D341Med (cell line): ENCODE measurements at regions not wholly inside any gene's neighbourhood (a gene's known extent, or its start where the extent isn't known, plus 50 kb on each side); places are given as distances from the start of the nearest gene placed in this dataset.

Experiments used
- DNase-seq: peaks from one replicate; pipeline ENCODE4 v3.0.0; 2012; ENCODE audit warnings: low spot score

DNA sequence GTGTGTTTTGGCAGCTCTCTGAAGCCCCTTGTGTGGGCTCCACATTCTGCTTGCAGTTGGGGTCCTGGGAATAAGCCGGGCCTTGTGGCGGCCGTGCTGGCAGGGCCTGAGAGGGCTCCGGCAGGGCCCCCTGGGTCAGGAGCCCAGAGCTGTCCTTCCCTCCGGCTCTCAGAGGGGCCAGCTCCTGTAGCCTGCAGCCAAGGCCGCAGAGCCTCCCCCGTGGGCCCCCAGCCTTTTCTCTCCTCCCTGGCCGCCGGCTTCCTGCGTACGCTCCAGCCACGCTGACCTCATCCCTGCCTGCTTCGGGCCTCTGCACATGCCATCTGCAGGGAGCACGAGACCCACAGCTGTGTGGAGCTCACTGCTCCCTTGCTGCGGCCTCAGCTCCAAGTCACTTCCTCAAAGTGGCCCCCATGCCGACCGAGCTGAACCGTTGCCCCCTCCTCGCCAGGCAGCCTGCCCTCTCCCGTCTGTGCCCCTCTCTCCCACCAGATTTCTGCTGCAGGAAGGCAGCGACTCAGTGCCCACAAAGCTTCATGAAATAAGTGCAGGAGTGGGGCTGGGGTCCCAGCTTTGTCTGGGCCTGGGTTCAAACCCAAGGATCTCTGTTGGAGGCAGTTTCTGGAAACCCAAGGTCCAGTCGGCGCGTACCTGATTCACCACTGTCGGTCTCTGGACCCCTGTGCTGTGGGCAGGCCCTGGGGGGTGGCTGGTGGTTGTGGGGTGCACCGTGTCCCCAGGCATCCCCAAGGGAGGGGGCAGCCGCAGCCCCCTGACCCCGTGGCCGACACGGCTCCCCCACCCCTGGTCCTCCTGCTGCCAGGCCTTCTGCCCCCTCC lies 57.1 kb upstream of the NKX1-1 start:
- peak; percentile 23 for DNase-seq

DNA sequence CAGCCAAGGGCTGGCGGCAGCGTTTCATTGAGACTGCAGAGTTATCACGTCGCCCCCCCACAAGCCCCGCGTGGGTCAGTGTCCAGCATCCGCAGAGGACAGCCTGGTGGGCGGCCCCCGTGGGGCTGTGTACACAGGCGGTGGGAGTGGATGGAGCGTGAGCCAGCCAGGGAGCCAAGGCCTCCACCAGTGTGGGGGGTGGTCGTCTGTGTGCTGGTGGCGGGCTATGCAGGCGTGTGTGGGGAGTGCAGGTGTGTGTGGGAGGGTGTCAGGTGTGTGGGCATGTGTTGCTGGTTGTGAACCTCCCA lies 56.5 kb upstream of the NKX1-1 start:
- DNase-seq, result peak; percentile 35

DNA sequence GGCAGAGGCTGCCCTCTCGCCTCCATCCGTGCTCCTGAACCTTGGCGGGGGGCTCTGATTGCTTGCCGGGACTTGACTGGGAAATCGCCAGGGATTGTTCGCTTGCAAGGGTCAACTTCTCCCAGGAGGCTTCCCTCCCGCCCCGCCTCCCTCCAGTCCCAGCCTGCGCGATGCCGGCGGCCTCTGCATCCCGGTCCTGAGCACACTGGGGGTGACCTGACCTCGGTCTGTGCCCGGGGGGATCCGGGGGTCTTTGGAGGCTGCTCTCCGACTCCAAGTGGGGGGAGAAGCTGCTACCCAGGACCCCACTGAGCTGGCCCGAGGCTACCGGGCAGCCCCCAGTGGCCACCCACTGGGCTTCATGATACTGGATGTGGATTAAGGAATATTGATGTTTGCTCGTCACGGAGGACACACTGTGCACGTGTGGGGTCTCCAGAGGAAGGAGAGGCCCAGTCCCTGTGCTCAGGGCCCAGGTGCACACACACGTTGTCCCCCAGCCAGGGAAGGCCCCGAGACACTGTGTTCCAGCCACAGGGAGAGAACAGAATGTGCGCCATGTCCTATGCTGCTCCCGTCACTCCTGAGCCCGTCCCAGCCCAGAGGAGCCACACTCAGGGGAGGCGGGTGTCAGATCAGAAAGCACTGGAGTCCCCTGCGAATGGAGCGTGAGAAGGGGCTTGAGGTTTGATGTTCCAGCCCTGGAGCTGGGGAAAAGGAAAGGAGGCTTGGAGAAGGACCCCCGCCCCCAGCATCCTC lies 55.9 kb upstream of the NKX1-1 start:
- peak; percentile 23 for DNase-seq

DNA sequence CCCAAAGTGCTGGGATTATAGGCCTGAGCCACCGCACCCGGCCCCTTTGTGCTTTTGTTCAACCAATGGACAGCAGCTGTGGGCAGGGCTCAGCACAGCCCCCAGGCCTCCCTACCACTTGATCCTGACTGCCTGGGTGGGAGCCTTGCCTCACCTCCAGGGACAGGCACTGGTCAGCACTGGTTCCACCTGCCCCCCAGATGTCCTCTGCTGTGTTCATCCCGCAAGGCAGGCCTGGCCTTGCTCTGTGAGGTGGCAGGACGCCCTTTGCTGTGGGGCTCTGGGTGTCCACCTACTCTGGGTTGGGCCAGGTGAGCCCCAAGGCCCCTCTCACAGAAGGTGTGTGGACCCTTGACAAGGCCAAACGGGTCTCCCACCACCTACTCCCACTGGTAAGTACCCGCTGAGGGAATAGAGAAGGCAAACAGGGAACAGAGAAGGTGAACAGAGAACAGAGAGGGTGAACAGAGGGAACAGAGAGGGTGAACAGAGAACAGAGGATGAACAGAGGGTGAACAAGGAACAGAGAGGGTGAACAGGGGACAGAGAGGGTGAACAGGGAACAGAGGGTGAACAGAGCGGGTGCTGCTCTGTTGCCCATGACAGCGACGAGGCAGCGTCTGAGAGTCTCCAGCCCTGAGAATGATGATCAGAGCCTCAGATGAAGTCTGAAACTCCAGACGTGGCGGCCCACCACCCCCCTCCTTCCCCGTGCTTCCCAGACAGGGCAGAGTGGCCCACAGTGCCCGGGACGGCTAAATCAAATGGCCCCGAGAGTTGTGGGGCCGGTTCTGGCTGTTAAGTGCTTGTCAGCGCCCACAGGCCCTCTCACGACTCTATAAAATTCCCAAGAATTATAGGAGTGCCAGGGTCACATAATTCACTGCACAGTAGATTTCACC lies 55.0 kb upstream of the NKX1-1 start:
- DNase-seq, result peak; percentile 30

DNA sequence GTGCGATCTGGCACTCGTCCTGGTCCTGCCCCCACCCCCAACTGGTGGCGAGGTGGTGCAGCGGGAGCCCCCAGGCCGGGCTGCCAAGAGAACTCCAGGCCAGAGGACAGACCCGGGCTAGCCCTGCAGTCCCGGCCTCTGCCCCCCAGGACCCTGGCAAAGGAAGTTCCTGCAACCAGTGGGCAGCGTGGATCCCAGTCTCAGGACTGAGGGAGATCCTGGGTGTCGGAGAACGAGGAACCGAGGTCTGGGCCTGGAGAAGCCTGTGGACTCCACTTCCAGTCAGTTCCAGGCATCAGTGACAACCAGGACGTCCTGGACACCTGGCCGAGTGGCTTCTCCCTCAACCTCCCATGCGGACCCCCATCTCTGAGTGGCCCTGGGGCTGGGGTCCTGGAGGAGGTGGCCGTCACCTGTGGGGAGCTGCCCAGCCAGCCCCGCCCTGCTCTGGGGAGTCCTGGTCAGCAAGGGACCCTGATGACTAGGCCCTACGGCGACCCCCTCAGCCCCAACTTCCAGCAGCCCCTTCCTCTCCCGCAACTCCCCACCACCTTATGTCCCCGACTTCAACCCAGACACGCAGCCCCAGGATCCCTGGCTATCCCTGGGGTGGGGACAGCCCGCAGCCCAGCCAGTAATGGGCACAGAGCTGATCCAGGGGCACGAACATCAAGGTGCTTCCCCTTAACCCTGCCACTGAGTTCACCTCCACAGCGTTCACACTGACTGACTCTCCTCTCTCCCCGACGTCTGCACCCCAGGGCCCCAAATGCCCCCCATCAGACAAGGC lies 53.7 kb upstream of the NKX1-1 start:
- peak; percentile 36 for DNase-seq

DNA sequence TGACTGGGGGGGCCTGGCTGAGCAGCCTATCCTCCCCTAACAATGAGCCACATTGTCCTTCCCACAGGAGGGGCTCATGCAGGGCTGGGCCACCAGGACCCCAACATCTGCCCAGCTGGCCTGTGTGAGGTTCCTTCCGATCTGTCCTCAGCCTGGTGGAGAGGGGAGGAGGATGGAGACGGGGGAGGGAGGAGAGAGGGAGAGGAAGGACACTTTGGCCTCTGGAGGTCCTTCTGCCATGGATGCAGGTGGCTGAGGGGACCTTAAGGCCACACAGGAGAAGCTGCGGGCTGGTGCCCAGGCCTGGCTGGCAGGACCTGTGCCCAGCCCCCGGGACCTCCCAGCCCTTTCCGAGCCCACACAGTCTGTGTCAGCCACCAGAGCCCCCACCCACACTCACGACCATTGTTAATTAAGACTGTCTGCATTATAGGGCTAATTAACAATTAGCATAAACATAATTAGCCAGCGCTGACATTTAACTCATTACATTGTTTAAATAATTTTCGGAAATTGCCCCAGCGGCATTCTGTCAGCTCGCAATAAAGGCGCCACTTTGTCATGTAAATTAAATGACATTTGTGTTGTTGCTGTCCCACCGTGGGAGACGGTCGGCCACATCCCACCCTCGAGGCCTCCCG lies 53.0 kb upstream of the NKX1-1 start:
- peak; percentile 34 for DNase-seq

DNA sequence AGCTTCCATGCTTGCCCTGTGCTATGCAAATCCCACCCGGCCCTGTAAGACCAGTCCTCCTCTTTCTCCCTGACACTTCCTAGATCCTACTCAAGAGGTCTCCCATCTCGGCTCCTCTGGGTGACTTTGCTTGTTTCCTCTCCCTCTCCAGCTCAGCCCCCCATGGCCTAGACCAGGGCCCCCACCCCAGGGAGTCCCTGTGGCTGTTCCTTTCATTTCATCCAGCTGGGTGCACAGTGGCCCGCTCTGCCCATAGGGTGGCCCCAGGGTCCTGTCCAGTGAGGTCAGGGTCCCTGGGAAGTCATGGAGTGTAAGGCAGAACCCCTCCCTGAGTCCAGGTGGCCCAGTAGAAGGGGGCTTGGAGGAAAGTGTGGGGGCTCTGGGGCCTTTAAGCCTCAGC lies 52.3 kb upstream of the NKX1-1 start:
- peak; percentile 26 for DNase-seq
